Stimulated activated naive CD4-positive, alpha-beta T cell (primary cell): ENCODE measurements at regions not wholly inside any gene's neighbourhood (a gene's known extent, or its start where the extent isn't known, plus 50 kb on each side); places are given as distances from the start of the nearest gene placed in this dataset.
"Not testable (repeated sequence)": the region's sequence is repeated elsewhere in the genome, so short reads cannot be mapped to it uniquely, and the experiment has no call there.

Source experiments
- DNase-seq, 6 experiments: peaks; one replicate each; lab custom pipeline; 2025; lab: John Stamatoyannopoulos, UW

- DNase-seq: no peak
These were observed 723.1 kb upstream of the B3GALT2 start for GRCh38 chr1:193909406-193910082.

- DNase-seq: no peak
These were observed 719.1 kb upstream of the B3GALT2 start for GRCh38 chr1:193905288-193906085.

- no peak for DNase-seq
These were observed 705.4 kb upstream of the B3GALT2 start for GRCh38 chr1:193891788-193892187.

GRCh38 chr1:193890935-193891334 lies 704.5 kb upstream of the B3GALT2 start:
- DNase-seq: no peak

GRCh38 chr1:193884848-193885558 lies 698.6 kb upstream of the B3GALT2 start:
- DNase-seq: no peak

- not testable (repeated sequence) for DNase-seq
These were observed 691.5 kb upstream of the B3GALT2 start for GRCh38 chr1:193877920-193878319.

- no peak for DNase-seq
These were observed 682.0 kb upstream of the B3GALT2 start for GRCh38 chr1:193868425-193868824.

- no peak for DNase-seq
These were observed 669.8 kb upstream of the B3GALT2 start for GRCh38 chr1:193856261-193856660.

GRCh38 chr1:193850745-193851144 lies 664.3 kb upstream of the B3GALT2 start:
- DNase-seq: no peak

- no peak for DNase-seq
These were observed 660.6 kb upstream of the B3GALT2 start for GRCh38 chr1:193846876-193847604.

- no peak for DNase-seq
These were observed 660.0 kb upstream of the B3GALT2 start for GRCh38 chr1:193846411-193846810.

- DNase-seq: no peak
These were observed 655.4 kb upstream of the B3GALT2 start for GRCh38 chr1:193841857-193842256.

GRCh38 chr1:193831465-193831864 lies 645.1 kb upstream of the B3GALT2 start:
- no peak for DNase-seq

GRCh38 chr1:193827516-193827915 lies 641.1 kb upstream of the B3GALT2 start:
- DNase-seq: no peak

GRCh38 chr1:193819376-193819775 lies 633.0 kb upstream of the B3GALT2 start:
- no peak for DNase-seq

- no peak for DNase-seq
These were observed 620.8 kb upstream of the B3GALT2 start for GRCh38 chr1:193807208-193807607.

GRCh38 chr1:193806079-193807048 lies 620.0 kb upstream of the B3GALT2 start:
- no peak for DNase-seq

- no peak for DNase-seq
These were observed 613.7 kb upstream of the B3GALT2 start for GRCh38 chr1:193799948-193800690.

- DNase-seq: no peak
These were observed 613.0 kb upstream of the B3GALT2 start for GRCh38 chr1:193799371-193799770.

GRCh38 chr1:193794239-193794638 lies 607.8 kb upstream of the B3GALT2 start:
- DNase-seq: no peak
